OCI-LY1 (cell line): ENCODE measurements at regions not wholly inside any gene's neighbourhood (a gene's known extent, or its start where the extent isn't known, plus 50 kb on each side); places are given as distances from the start of the nearest gene placed in this dataset.

Experiments
- H2AFZ ChIP-seq: fragments of 200-600 bp; sonication (generic), shearing (Covaris generic); 2 replicates; pipeline ENCODE4 v1.6.0; 2014; ENCODE audit warnings: antibody characterized with exemption, mild to moderate bottlenecking, low read length
- H3F3A ChIP-seq: fragments of 200-600 bp; sonication (generic), shearing (Covaris generic); 2 replicates; pipeline ENCODE4 v1.6.0; 2014; ENCODE audit warnings: mild to moderate bottlenecking, antibody characterized with exemption, low read length, moderate library complexity; ENCODE audit not compliant: insufficient read depth
- H3K27ac ChIP-seq: fragments of 200-600 bp; sonication (generic); 2 replicates; pipeline ENCODE4 v1.5.1; 2014; ENCODE audit warnings: low read length, mixed run types, mild to moderate bottlenecking, low read depth; ENCODE audit not compliant: poor library complexity, severe bottlenecking
- H3K27me3 ChIP-seq: fragments of 200-600 bp; sonication (generic); 2 replicates; pipeline ENCODE4 v1.6.0; 2014; ENCODE audit warnings: antibody characterized with exemption, mild to moderate bottlenecking, low read length, moderate library complexity; ENCODE audit not compliant: insufficient read depth
- H3K36me3 ChIP-seq: fragments of 200-600 bp; sonication (generic); 2 replicates; pipeline ENCODE4 v1.6.1; 2014; ENCODE audit warnings: mild to moderate bottlenecking, antibody characterized with exemption, low read length, moderate library complexity, mixed read lengths; ENCODE audit not compliant: insufficient read depth
- H3K4me1 ChIP-seq: fragments of 200-600 bp; sonication (generic); 2 replicates; pipeline ENCODE4 v1.5.1; 2014; ENCODE audit warnings: mild to moderate bottlenecking, low read length, moderate library complexity; ENCODE audit not compliant: insufficient read depth, severe bottlenecking
- H3K4me2 ChIP-seq: fragments of 200-600 bp; sonication (generic), shearing (Covaris generic); 2 replicates; pipeline ENCODE4 v1.6.1; 2014; ENCODE audit warnings: low read length
- H3K4me3 ChIP-seq: fragments of 200-600 bp; sonication (generic); 2 replicates; pipeline ENCODE4 v1.5.1; 2014; ENCODE audit warnings: low read length, low read depth, mild to moderate bottlenecking, mixed read lengths; ENCODE audit not compliant: poor library complexity, severe bottlenecking
- H3K79me2 ChIP-seq: fragments of 200-600 bp; shearing (Covaris generic); 2 replicates; pipeline ENCODE4 v1.6.1; 2016; ENCODE audit warnings: mixed run types, low read length, mixed read lengths; ENCODE audit not compliant: insufficient read depth
- H3K9ac ChIP-seq: fragments of 200-600 bp; sonication (generic), shearing (Covaris generic); 2 replicates; pipeline ENCODE4 v1.6.1; 2014; ENCODE audit warnings: mild to moderate bottlenecking, low read length, mixed read lengths
- H3K9me2 ChIP-seq: fragments of 200-600 bp; sonication (generic), shearing (Covaris generic); 2 replicates; pipeline ENCODE4 v1.6.1; 2014; ENCODE audit warnings: low read depth, mild to moderate bottlenecking, low read length, mixed read lengths
- H3K9me3 ChIP-seq: fragments of 200-600 bp; shearing (Covaris generic); 2 replicates; pipeline ENCODE4 v1.6.1; 2014; ENCODE audit warnings: low read length, mixed read lengths
- H4K20me1 ChIP-seq: fragments of 200-600 bp; sonication (generic), shearing (Covaris generic); 2 replicates; pipeline ENCODE4 v1.6.0; 2016; ENCODE audit warnings: mild to moderate bottlenecking, low read length; ENCODE audit not compliant: insufficient read depth
- EZH2 ChIP-seq: fragments of 200-600 bp; sonication (generic), shearing (Covaris generic); IDR thresholded peaks from 2 replicates; pipeline ENCODE4 v1.8.0; 2017; ENCODE audit warnings: borderline replicate concordance, mixed run types, mild to moderate bottlenecking, antibody characterized with exemption, low read length, moderate library complexity, mixed read lengths
- TF ChIP-seq, protein P1 (sequence below): fragments of 200-600 bp; sonication (generic), shearing (Covaris generic); IDR thresholded peaks from 2 replicates; pipeline ENCODE4 v1.5.1; 2017; ENCODE audit warnings: mild to moderate bottlenecking, antibody characterized with exemption, low read length, moderate library complexity, mixed read lengths

DNA sequence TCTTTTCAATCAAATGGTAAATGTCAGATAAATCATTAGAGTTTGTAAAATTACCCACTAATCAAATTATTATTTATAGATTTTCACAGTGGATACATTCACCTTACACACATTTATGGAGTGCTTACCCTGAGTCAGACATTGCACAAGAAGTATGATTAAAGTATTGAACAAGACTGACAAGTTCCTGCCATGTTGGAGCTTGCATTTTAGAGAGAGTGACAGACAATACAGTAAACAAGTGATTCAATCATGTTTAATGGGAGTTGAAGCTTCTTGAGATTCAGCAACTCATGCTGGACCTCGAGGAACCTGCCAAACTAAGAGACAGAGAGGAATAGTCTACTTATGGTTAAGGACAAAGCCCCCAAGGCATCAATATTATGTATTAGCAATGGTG, 487.8 kb downstream of the PCDH17 start:
- Histone ChIP-seq H2AFZ (no peak overlapping the region), H3K4me2 (no peak overlapping the region), H3K27me3 (no peaks in the 10 kb centered on the region), H4K20me1 (no peaks in the 10 kb centered on the region), H3K4me1 (no peaks in the 10 kb centered on the region), H3K36me3 (no peaks in the 10 kb centered on the region), H3K9ac (no peak overlapping the region), H3F3A (no peaks in the 10 kb centered on the region), H3K9me3 (no peaks in the 10 kb centered on the region), H3K9me2 (no peaks in the 10 kb centered on the region), H3K4me3 (no peak overlapping the region), H3K27ac (no peak overlapping the region), H3K79me2 (no peaks in the 10 kb centered on the region)
- TF ChIP-seq, protein P1, sequence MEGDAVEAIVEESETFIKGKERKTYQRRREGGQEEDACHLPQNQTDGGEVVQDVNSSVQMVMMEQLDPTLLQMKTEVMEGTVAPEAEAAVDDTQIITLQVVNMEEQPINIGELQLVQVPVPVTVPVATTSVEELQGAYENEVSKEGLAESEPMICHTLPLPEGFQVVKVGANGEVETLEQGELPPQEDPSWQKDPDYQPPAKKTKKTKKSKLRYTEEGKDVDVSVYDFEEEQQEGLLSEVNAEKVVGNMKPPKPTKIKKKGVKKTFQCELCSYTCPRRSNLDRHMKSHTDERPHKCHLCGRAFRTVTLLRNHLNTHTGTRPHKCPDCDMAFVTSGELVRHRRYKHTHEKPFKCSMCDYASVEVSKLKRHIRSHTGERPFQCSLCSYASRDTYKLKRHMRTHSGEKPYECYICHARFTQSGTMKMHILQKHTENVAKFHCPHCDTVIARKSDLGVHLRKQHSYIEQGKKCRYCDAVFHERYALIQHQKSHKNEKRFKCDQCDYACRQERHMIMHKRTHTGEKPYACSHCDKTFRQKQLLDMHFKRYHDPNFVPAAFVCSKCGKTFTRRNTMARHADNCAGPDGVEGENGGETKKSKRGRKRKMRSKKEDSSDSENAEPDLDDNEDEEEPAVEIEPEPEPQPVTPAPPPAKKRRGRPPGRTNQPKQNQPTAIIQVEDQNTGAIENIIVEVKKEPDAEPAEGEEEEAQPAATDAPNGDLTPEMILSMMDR, result no peak
- no peak for TF ChIP-seq EZH2

DNA sequence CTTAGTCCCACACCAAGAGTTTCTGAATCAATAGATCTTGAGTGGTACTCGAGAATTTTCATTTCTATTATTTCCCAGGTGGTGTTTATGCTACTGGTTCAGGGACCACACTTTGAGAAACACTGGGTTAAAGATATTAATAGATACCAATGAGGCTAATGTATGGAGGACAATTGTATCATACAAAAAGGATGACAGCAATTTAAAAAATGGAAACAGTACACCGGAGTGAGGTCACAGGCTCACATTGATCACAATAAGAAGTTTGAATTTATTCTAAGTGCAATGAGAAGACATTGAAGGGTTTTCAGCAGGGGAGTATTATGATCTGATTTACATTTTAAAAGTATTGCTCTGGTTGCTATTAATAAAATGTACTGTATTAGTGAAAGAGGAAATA, 488.3 kb downstream of the PCDH17 start:
- TF ChIP-seq, protein P1, result no peak
- no peak for TF ChIP-seq EZH2
- no peaks in the 10 kb centered on the region for H3K9me3 ChIP-seq
- no peaks in the 10 kb centered on the region for H3F3A ChIP-seq
- H3K36me3 ChIP-seq, result no peaks in the 10 kb centered on the region
- no peaks in the 10 kb centered on the region for H3K4me1 ChIP-seq
- no peak overlapping the region for H3K4me2 ChIP-seq
- no peaks in the 10 kb centered on the region for H3K27me3 ChIP-seq
- no peaks in the 10 kb centered on the region for H3K9me2 ChIP-seq
- H3K79me2 ChIP-seq, result no peaks in the 10 kb centered on the region
- H3K9ac ChIP-seq, result no peak overlapping the region
- no peak overlapping the region for H2AFZ ChIP-seq
- no peak overlapping the region for H3K27ac ChIP-seq
- H3K4me3 ChIP-seq, result no peak overlapping the region
- no peaks in the 10 kb centered on the region for H4K20me1 ChIP-seq

DNA sequence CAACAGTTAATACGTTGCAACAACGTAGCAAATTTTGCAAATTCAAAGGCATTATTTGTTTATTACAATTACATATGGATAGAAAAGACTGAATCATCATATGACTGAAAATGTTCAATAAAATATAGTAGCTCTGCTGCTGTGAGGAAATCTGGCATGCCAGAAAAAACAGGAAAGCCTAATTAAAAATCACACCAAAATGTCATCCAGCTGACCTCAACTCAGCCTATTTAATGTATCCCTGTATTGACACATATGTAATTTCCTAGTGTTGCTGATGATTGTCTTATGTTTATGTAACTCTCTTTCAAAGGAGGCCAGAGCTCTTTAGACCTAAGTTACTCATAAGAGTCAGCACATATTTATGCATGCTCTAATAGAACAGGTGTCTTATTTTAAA, 495.0 kb downstream of the PCDH17 start:
- no peak overlapping the region for H2AFZ ChIP-seq
- H4K20me1 ChIP-seq, result no peaks in the 10 kb centered on the region
- TF ChIP-seq, protein P1, result no peak
- TF ChIP-seq EZH2, result no peak
- H3K79me2 ChIP-seq, result no peaks in the 10 kb centered on the region
- no peak overlapping the region for H3K4me3 ChIP-seq
- no peaks in the 10 kb centered on the region for H3F3A ChIP-seq
- no peaks in the 10 kb centered on the region for H3K9me3 ChIP-seq
- H3K27ac ChIP-seq, result no peak overlapping the region
- no peak overlapping the region for H3K9ac ChIP-seq
- H3K9me2 ChIP-seq, result no peaks in the 10 kb centered on the region
- H3K27me3 ChIP-seq, result no peaks in the 10 kb centered on the region
- H3K36me3 ChIP-seq, result no peaks in the 10 kb centered on the region
- H3K4me1 ChIP-seq, result no peaks in the 10 kb centered on the region
- no peak overlapping the region for H3K4me2 ChIP-seq
